Astrocyte of the cerebellum (primary cell): ENCODE measurements at regions not wholly inside any gene's neighbourhood (a gene's known extent, or its start where the extent isn't known, plus 50 kb on each side); places are given as distances from the start of the nearest gene placed in this dataset.
A peak's percentile ranks its signal among the peaks of the same experiment; 100 is the strongest.

ENCODE experiments used
- DNase-seq: peaks from one replicate; pipeline ENCODE4 v3.0.0-alpha.2; 2011; ENCODE audit warnings: low read depth
- H3K4me3 ChIP-seq: 2 replicates; pipeline ENCODE4 v1.5.1; 2011; ENCODE audit warnings: mild to moderate bottlenecking, low read depth, low read length, moderate library complexity
- CTCF ChIP-seq: IDR thresholded peaks from 2 replicates; pipeline ENCODE4 v1.5.1; 2012; ENCODE audit warnings: low read length, low read depth, moderate library complexity, mild to moderate bottlenecking; ENCODE audit errors: missing control alignments
- in situ Hi-C: cut with HindIII; loops from 2 replicates; pipeline ENCODE4 v1.10.0; 2017; ENCODE audit warnings: low sequenced_read_pairs

DNA sequence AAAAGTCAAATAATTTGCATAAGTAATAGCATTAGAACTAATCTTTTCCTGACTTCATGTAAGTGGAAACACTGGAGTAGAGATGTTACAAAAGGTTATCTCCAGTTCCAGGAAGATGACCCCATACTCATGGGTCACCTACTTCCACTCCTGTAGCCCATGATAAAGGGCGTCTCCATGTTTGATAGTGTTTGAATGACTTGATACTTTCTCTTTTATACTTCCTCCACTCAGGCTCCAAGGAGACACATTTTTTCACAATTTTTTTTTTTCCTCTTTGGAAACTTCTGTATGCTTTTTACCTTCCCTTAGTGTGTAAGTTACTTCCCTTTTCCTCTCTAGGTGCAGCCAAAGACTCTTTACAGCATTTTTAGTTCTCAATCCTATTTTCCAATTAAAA is 382.1 kb upstream of the B3GALT2 start:
- no peak overlapping the region for H3K4me3 ChIP-seq
- in situ Hi-C loops = no loop called here
- DNase-seq = no peak
- TF ChIP-seq CTCF = no peak

DNA sequence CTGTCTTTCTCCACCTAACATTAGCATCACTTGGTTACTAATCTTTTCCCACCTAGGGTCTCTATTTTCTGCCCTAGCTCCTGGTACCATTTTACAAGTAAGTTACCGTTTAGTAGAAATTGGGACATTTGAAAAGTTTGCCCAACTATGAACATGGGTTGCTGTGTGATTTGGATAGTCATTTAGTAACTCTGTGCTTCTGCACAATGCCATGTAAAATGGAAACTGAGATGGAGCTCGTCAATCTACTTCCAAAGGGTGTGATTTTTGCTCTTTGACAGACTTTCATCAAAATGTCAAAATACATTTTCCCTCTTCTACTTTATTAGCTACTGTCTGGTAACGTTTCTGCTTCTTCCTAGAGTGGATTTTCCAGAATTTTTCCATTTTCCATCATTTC is 381.5 kb upstream of the B3GALT2 start:
- H3K4me3 ChIP-seq = no peak overlapping the region
- in situ Hi-C loops = no loop called here
- no peak for TF ChIP-seq CTCF
- no peak for DNase-seq

DNA sequence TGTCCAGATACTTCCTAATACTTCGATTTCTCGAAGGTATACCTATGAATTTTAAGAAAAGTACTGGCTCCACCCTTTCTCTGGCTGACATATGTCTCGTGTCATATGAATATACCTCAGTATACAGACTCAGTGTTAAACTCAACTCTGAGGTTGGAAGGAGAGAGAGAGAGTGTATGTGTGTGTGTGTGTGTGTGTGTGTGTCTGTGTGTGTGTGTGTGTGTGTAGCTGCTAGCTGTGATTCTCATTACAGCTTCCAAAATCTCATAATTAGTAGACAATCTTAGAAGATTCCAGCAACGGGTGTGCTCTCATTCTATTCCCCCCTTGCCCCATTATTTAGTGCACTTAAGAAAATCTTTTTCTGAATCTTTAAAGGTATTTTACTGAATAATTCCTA is 380.3 kb upstream of the B3GALT2 start:
- no peak for TF ChIP-seq CTCF
- in situ Hi-C loops = no loop called here
- no peak overlapping the region for H3K4me3 ChIP-seq
- DNase-seq = no peak

- no peak for DNase-seq
- in situ Hi-C loops = no loop called here
- no peak overlapping the region for H3K4me3 ChIP-seq
- TF ChIP-seq CTCF = no peak
Measured at GRCh38 chr1:193565971-193566577, 379.7 kb upstream of the B3GALT2 start.

DNA sequence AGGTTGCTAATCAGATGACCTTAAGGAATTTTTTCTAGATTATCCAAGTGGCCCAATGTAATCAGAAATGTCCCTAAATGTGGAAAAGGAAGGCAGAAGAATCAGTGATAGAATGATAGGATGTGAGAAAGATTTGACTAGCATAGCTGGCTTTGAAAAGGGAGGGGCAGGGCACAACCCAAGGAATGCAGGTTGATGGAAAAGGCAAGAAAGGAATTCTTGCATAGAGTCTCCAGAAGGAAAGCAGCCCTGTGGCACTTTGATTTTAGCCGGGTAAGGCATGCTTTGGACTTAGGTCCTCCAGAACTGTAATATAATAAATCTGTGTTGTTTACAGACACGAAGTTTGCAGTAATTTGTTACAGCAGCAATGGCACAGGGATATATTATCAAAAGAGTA is 375.7 kb upstream of the B3GALT2 start:
- TF ChIP-seq CTCF = no peak
- in situ Hi-C loops = no loop called here
- no peak for DNase-seq
- no peak overlapping the region for H3K4me3 ChIP-seq

- peak; percentile 93 for DNase-seq
- TF ChIP-seq CTCF = no peak
- H3K4me3 ChIP-seq = no peak overlapping the region
- in situ Hi-C loops = no loop called here
Measured at GRCh38 chr1:193558491-193559028, 372.1 kb upstream of the B3GALT2 start.
